CD4-positive, alpha-beta memory T cell (primary cell): ENCODE measurements at regions not wholly inside any gene's neighbourhood (a gene's known extent, or its start where the extent isn't known, plus 50 kb on each side); places are given as distances from the start of the nearest gene placed in this dataset.

Experiments used
- CTCF ChIA-PET: fragments of 350-600 bp; sonication (Branson Sonifier 250); formaldehyde crosslinking; loops from one replicate; lab custom pipeline; 2021; ENCODE audit warnings: inconsistent platforms; ENCODE audit not compliant: partially characterized antibody; lab: Charles Lee
- POLR2A ChIA-PET: fragments of 350-600 bp; sonication (Branson Sonifier 250); formaldehyde crosslinking; loops from one replicate; lab custom pipeline; 2021; ENCODE audit not compliant: partially characterized antibody; lab: Charles Lee
- DNase-seq, 5 donors: peaks; one replicate each; pipeline versions ENCODE4 v3.0.0 to v3.0.0-alpha.2; 2020 to 2022; ENCODE audit warnings: mixed read lengths in 1 of 5
- H3K27ac ChIP-seq: one replicate; pipeline ENCODE4 v1.7.0; 2013; ENCODE audit warnings: low read depth, low read length
- H3K27me3 ChIP-seq: 2 replicates; pipeline ENCODE4 v1.7.0; 2013; ENCODE audit warnings: mild to moderate bottlenecking, low read length, moderate library complexity; ENCODE audit not compliant: insufficient read depth
- H3K36me3 ChIP-seq: 2 replicates; pipeline ENCODE4 v1.7.0; 2013; ENCODE audit warnings: mild to moderate bottlenecking, low read length, moderate library complexity; ENCODE audit not compliant: insufficient read depth
- H3K4me1 ChIP-seq: 2 replicates; pipeline ENCODE4 v1.7.0; 2013; ENCODE audit warnings: mild to moderate bottlenecking, low read length, moderate library complexity; ENCODE audit not compliant: insufficient read depth
- H3K4me3 ChIP-seq, 2 donors: one replicate each; pipeline ENCODE4 v1.7.0; 2013; ENCODE audit warnings: low read length in 2 of 2, mild to moderate bottlenecking in 1 of 2
- H3K9me3 ChIP-seq, 2 donors: one replicate each; pipeline ENCODE4 v1.7.0; 2013; ENCODE audit warnings: low read length in 2 of 2, control low read depth in 1 of 2; ENCODE audit not compliant: control insufficient read depth in 1 of 2
- H3K27ac Mint-ChIP-seq, 7 donors: one replicate each; pipeline ENCODE4 v1.8.0; 2020 to 2021; ENCODE audit warnings: mixed read lengths in 7 of 7, mild to moderate bottlenecking in 6 of 7, inconsistent platforms in 3 of 7, moderate library complexity in 3 of 7
- H3K27me3 Mint-ChIP-seq, 2 donors: one replicate each; pipeline ENCODE4 v1.8.0; 2020 to 2021; ENCODE audit warnings: mixed read lengths in 2 of 2
- H3K36me3 Mint-ChIP-seq, 2 donors: one replicate each; pipeline ENCODE4 v1.8.0; 2020 to 2021; ENCODE audit warnings: mixed read lengths in 2 of 2, inconsistent platforms in 1 of 2, mild to moderate bottlenecking in 1 of 2
- H3K4me1 Mint-ChIP-seq, 4 donors: one replicate each; pipeline ENCODE4 v1.8.0; 2020 to 2021; ENCODE audit warnings: mixed read lengths in 4 of 4, mild to moderate bottlenecking in 1 of 4
- H3K4me3 Mint-ChIP-seq, 8 donors: one replicate each; pipeline ENCODE4 v1.8.0; 2020 to 2021; ENCODE audit warnings: mixed read lengths in 8 of 8, mild to moderate bottlenecking in 7 of 8, moderate library complexity in 6 of 8, inconsistent platforms in 3 of 8
- H3K9me3 Mint-ChIP-seq, 8 donors: one replicate each; pipeline ENCODE4 v1.8.0; 2020 to 2021; ENCODE audit warnings: mixed read lengths in 8 of 8, mild to moderate bottlenecking in 5 of 8, inconsistent platforms in 3 of 8, moderate library complexity in 1 of 8
- intact Hi-C: fragments of 100-400 bp; cut with micrococcal nuclease; formaldehyde crosslinking; loops from one replicate; pipeline ENCODE4 v1.15.1; 2023

- Histone ChIP-seq H3K36me3 (no peaks in the 10 kb centered on the region), H3K27me3 (no peaks in the 10 kb centered on the region), H3K4me1 (no peaks in the 10 kb centered on the region), H3K4me3 (no peak overlapping the region), H3K27ac (no peak overlapping the region), H3K9me3 (no peaks in the 10 kb centered on the region)
- intact Hi-C loops: no loop called here
- H3K4me1 Mint-ChIP-seq: no peaks in the 10 kb centered on the region
- peaks cover 3 to 16% (median 7%) of the 10 kb centered on the region in 8 donors for H3K9me3 Mint-ChIP-seq
- no peaks in the 10 kb centered on the region for H3K27me3 Mint-ChIP-seq
- no peak overlapping the region for H3K4me3 Mint-ChIP-seq
- DNase-seq: no peak
- CTCF ChIA-PET: no interaction called here
- H3K36me3 Mint-ChIP-seq: no peaks in the 10 kb centered on the region
- POLR2A ChIA-PET: no interaction called here
- no peak overlapping the region for H3K27ac Mint-ChIP-seq
These were observed 526.8 kb downstream of the CD109 start for GRCh38 chr6:74222768-74223333.

GRCh38 chr6:74213995-74214394 lies 518.0 kb downstream of the CD109 start:
- H3K9me3 Mint-ChIP-seq: peaks cover 1 to 10% (median 3%) of the 10 kb centered on the region in 8 donors
- no peaks in the 10 kb centered on the region for H3K4me1 Mint-ChIP-seq
- H3K27me3 Mint-ChIP-seq: no peaks in the 10 kb centered on the region
- DNase-seq: no peak
- ChIA-PET POLR2A (no interaction called here), CTCF (no interaction called here)
- H3K36me3 Mint-ChIP-seq: no peaks in the 10 kb centered on the region
- no peaks in the 10 kb centered on the region for H3K27me3 ChIP-seq
- no peak overlapping the region for H3K27ac Mint-ChIP-seq
- H3K4me3 ChIP-seq: no peak overlapping the region
- no peaks in the 10 kb centered on the region for H3K36me3 ChIP-seq
- no peaks in the 10 kb centered on the region for H3K4me1 ChIP-seq
- intact Hi-C loops: no loop called here
- H3K27ac ChIP-seq: no peak overlapping the region
- no peaks in the 10 kb centered on the region for H3K9me3 ChIP-seq
- no peak overlapping the region for H3K4me3 Mint-ChIP-seq

GRCh38 chr6:74208239-74208638 lies 512.2 kb downstream of the CD109 start:
- intact Hi-C loops: no loop called here
- Mint-ChIP-seq H3K4me3 (no peak overlapping the region), H3K9me3 (peaks cover 0 to 30% (median 8%) of the 10 kb centered on the region in 8 donors), H3K27ac (no peak overlapping the region), H3K36me3 (no peaks in the 10 kb centered on the region), H3K4me1 (no peaks in the 10 kb centered on the region), H3K27me3 (no peaks in the 10 kb centered on the region)
- Histone ChIP-seq H3K27me3 (no peaks in the 10 kb centered on the region), H3K36me3 (no peaks in the 10 kb centered on the region), H3K4me1 (no peaks in the 10 kb centered on the region), H3K4me3 (no peak overlapping the region), H3K9me3 (peaks cover 0 to 4% of the 10 kb centered on the region in 2 donors), H3K27ac (no peak overlapping the region)
- DNase-seq: no peak
- ChIA-PET CTCF (no interaction called here), POLR2A (no interaction called here)

GRCh38 chr6:74199215-74199915 lies 503.4 kb downstream of the CD109 start:
- Mint-ChIP-seq H3K27ac (no peak overlapping the region), H3K36me3 (no peaks in the 10 kb centered on the region), H3K4me1 (no peaks in the 10 kb centered on the region), H3K4me3 (no peak overlapping the region), H3K27me3 (no peaks in the 10 kb centered on the region), H3K9me3 (peaks cover 0 to 7% (median 0%) of the 10 kb centered on the region in 8 donors)
- ChIA-PET POLR2A (no interaction called here), CTCF (no interaction called here)
- H3K4me1 ChIP-seq: no peaks in the 10 kb centered on the region
- H3K27me3 ChIP-seq: no peaks in the 10 kb centered on the region
- H3K4me3 ChIP-seq: no peak overlapping the region
- DNase-seq: no peak
- no peaks in the 10 kb centered on the region for H3K36me3 ChIP-seq
- intact Hi-C loops: no loop called here
- H3K27ac ChIP-seq: no peak overlapping the region
- H3K9me3 ChIP-seq: no peaks in the 10 kb centered on the region

GRCh38 chr6:74197310-74197709 lies 501.3 kb downstream of the CD109 start:
- no peak overlapping the region for H3K27ac ChIP-seq
- Mint-ChIP-seq H3K9me3 (peaks cover 0 to 5% (median under 1%) of the 10 kb centered on the region in 8 donors), H3K36me3 (no peaks in the 10 kb centered on the region), H3K4me3 (no peak overlapping the region), H3K4me1 (no peaks in the 10 kb centered on the region), H3K27ac (no peak overlapping the region), H3K27me3 (no peaks in the 10 kb centered on the region)
- H3K4me1 ChIP-seq: no peaks in the 10 kb centered on the region
- intact Hi-C loops: no loop called here
- H3K36me3 ChIP-seq: no peaks in the 10 kb centered on the region
- H3K4me3 ChIP-seq: no peak overlapping the region
- DNase-seq: no peak
- no peaks in the 10 kb centered on the region for H3K27me3 ChIP-seq
- no peaks in the 10 kb centered on the region for H3K9me3 ChIP-seq
- ChIA-PET CTCF (no interaction called here), POLR2A (no interaction called here)

- Mint-ChIP-seq H3K4me1 (no peaks in the 10 kb centered on the region), H3K4me3 (no peak overlapping the region), H3K36me3 (no peaks in the 10 kb centered on the region), H3K27ac (no peak overlapping the region), H3K9me3 (peaks cover 0 to 6% (median 0%) of the 10 kb centered on the region in 8 donors), H3K27me3 (no peaks in the 10 kb centered on the region)
- Histone ChIP-seq H3K27ac (no peak overlapping the region), H3K4me1 (no peaks in the 10 kb centered on the region), H3K36me3 (no peaks in the 10 kb centered on the region), H3K27me3 (no peaks in the 10 kb centered on the region), H3K9me3 (no peaks in the 10 kb centered on the region), H3K4me3 (no peak overlapping the region)
- intact Hi-C loops: no loop called here
- POLR2A ChIA-PET: no interaction called here
- CTCF ChIA-PET: no interaction called here
- no peak for DNase-seq
These were observed 491.8 kb downstream of the CD109 start for GRCh38 chr6:74187811-74188210.

- H3K9me3 Mint-ChIP-seq: peaks cover 0 to 4% (median 0%) of the 10 kb centered on the region in 8 donors
These were observed 487.0 kb downstream of the CD109 start for GRCh38 chr6:74182992-74183391.

More at GRCh38 chr6:74182992-74183391, 487.0 kb downstream of the CD109 start:
- Histone ChIP-seq H3K36me3 (no peaks in the 10 kb centered on the region), H3K27ac (no peak overlapping the region), H3K27me3 (no peaks in the 10 kb centered on the region), H3K4me1 (no peaks in the 10 kb centered on the region), H3K9me3 (no peaks in the 10 kb centered on the region), H3K4me3 (no peak overlapping the region)
- Mint-ChIP-seq H3K27me3 (no peaks in the 10 kb centered on the region), H3K4me1 (no peaks in the 10 kb centered on the region), H3K4me3 (no peak overlapping the region), H3K27ac (no peak overlapping the region), H3K36me3 (no peaks in the 10 kb centered on the region)
- CTCF ChIA-PET: no interaction called here
- intact Hi-C loops: no loop called here
- POLR2A ChIA-PET: no interaction called here
- DNase-seq: no peak
